ENCODE measurements at regions not wholly inside any gene's neighbourhood (a gene's known extent, or its start where the extent isn't known, plus 50 kb on each side); places are given as distances from the start of the nearest gene placed in this dataset.
A peak's percentile ranks its signal among the peaks of the same experiment; 100 is the strongest.

DNA sequence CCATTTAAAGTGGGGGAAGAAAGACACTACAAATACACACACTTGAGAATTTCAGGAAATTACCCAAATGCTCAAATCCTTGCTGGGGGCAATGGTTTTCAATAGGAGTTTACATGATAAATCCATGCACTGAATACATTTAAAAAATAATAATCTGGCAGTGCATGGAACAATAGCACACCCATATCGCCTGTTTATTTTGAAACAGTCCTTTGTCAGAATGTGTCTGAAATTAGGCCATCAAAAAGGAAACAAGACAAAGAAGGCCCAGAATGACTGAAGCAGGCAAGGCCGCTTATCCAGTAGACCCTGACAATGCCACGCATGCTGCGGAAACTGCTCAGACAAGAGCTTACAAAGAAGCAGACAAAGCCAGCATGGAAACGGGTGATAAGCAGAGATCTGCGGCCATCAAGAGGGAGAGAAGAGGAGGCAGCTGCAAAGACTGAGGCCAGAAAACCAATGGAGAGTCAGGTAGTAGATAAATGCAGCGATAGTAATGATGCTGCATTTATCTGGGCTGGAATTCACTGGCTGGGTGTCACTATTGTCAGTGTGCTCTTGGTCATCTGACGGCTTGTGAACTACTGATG, 211.9 kb upstream of the CNR1 start:
- Mint-ChIP-seq H3K36me3 (ENCODE audit: low read depth) (no peaks in the 10 kb centered on the region), H3K9me3 (no peaks in the 10 kb centered on the region), H3K4me1 (peaks cover 37% of the 10 kb centered on the region), H3K27me3 (ENCODE audit: insufficient read depth) (no peaks in the 10 kb centered on the region), H3K4me3 (no peak overlapping the region), H3K27ac (no peak overlapping the region)
- Histone ChIP-seq H3K27ac (ENCODE audit: low read depth, low read length) (peak overlapping the region; percentile 45), H3K4me1 (ENCODE audit: control insufficient read depth, insufficient read depth, low read length) (peaks cover 19% of the 10 kb centered on the region), H3K27me3 (ENCODE audit: control insufficient read depth, insufficient read depth, low read length, poor library complexity, severe bottlenecking) (no peaks in the 10 kb centered on the region), H3K4me3 (ENCODE audit: low read length) (no peak overlapping the region), H3K9me3 (ENCODE audit: control insufficient read depth, low read length) (no peaks in the 10 kb centered on the region), H3K9ac (ENCODE audit: extremely low read depth, low read length, poor library complexity, severe bottlenecking) (no peak overlapping the region), H3K36me3 (ENCODE audit: control insufficient read depth, insufficient read depth, low read length) (no peaks in the 10 kb centered on the region)
- no peak for DNase-seq
- TF ChIP-seq CTCF (conservative IDR thresholded peaks at IDR 0.05), result no peak
- 88 to 93% methylated on average over 8 of the region's 8 CpGs for WGBS, 2 experiments (ENCODE audit: insufficient coverage in 1 of 2, insufficient read length in 1 of 2)

DNA sequence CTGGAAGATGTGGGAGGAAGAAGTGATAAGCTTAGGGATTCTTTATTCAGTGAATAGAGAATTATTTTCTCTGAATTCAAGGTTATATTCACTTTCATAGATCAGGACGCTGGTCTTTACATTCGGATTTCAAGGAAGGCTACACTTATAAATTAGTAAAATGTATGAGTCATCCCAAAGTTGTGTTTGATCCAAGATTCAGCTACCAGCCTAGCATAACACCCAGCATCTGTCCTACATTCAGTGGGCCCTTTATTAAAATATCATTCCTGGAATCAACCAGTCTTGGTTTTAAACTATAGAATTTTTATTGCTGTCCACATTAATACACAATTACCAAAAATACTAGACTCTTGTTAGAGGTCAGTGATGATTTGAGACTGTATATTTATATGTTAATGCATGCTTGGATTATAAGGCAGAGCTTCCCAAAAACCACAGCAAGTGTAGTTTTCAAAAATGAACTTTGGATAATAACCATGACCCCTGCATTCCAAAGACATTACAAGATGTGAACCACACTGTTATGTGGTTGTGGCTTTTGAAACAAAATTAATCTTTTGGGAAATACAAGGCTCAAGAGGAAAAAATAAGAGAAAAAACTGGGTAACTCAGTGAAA, 210.7 kb upstream of the CNR1 start:
- Mint-ChIP-seq H3K36me3 (ENCODE audit: low read depth) (no peaks in the 10 kb centered on the region), H3K27ac (no peak overlapping the region), H3K4me1 (peaks cover 32% of the 10 kb centered on the region), H3K4me3 (no peak overlapping the region), H3K9me3 (no peaks in the 10 kb centered on the region), H3K27me3 (ENCODE audit: insufficient read depth) (no peaks in the 10 kb centered on the region)
- Histone ChIP-seq H3K27me3 (ENCODE audit: control insufficient read depth, insufficient read depth, low read length, poor library complexity, severe bottlenecking) (no peaks in the 10 kb centered on the region), H3K36me3 (ENCODE audit: control insufficient read depth, insufficient read depth, low read length) (no peaks in the 10 kb centered on the region), H3K4me3 (ENCODE audit: low read length) (no peak overlapping the region), H3K9ac (ENCODE audit: extremely low read depth, low read length, poor library complexity, severe bottlenecking) (no peak overlapping the region), H3K27ac (ENCODE audit: low read depth, low read length) (no peak overlapping the region), H3K9me3 (ENCODE audit: control insufficient read depth, low read length) (no peaks in the 10 kb centered on the region), H3K4me1 (ENCODE audit: control insufficient read depth, insufficient read depth, low read length) (peaks cover 19% of the 10 kb centered on the region)
- DNase-seq, result no peak
- 69% methylated on average over 2 of the region's 2 CpGs; no CpG with 5 or more reads in 1 of the 2 experiments for WGBS, 2 experiments (ENCODE audit: insufficient coverage in 1 of 2, insufficient read length in 1 of 2)
- TF ChIP-seq CTCF (conservative IDR thresholded peaks at IDR 0.05), result no peak

DNA sequence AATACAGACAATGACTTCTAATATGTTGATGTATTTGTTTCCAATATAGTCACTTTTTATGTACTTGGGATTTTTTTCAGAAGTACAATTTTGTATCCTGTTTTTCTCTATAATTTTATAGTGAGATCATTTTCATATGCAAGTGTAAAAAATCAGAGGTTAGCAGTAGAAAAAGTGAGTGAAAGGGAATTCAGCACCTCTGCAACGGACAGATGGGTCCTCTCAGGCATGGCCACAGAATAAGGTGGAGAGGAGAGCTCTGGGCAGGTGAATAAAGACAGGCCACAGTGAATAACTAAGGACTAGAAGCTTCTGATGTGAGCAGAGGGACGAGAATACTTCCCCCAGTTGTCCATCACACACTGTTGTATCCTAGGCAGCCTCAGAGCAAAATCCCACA, 210.1 kb upstream of the CNR1 start:
- Mint-ChIP-seq H3K27ac (no peak overlapping the region), H3K36me3 (ENCODE audit: low read depth) (no peaks in the 10 kb centered on the region), H3K4me3 (no peak overlapping the region), H3K9me3 (no peaks in the 10 kb centered on the region), H3K4me1 (peaks cover 36% of the 10 kb centered on the region), H3K27me3 (ENCODE audit: insufficient read depth) (no peaks in the 10 kb centered on the region)
- H3K4me3 ChIP-seq (ENCODE audit: low read length), result no peak overlapping the region
- TF ChIP-seq CTCF (conservative IDR thresholded peaks at IDR 0.05), result no peak
- no peaks in the 10 kb centered on the region for H3K36me3 ChIP-seq (ENCODE audit: control insufficient read depth, insufficient read depth, low read length)
- H3K27me3 ChIP-seq (ENCODE audit: control insufficient read depth, insufficient read depth, low read length, poor library complexity, severe bottlenecking), result no peaks in the 10 kb centered on the region
- H3K4me1 ChIP-seq (ENCODE audit: control insufficient read depth, insufficient read depth, low read length), result peaks cover 17% of the 10 kb centered on the region
- H3K9ac ChIP-seq (ENCODE audit: extremely low read depth, low read length, poor library complexity, severe bottlenecking), result no peak overlapping the region
- 82 to 92% methylated on average over 1 to 2 of the region's 2 CpGs for WGBS, 2 experiments (ENCODE audit: insufficient coverage in 1 of 2, insufficient read length in 1 of 2)
- no peak overlapping the region for H3K27ac ChIP-seq (ENCODE audit: low read depth, low read length)
- H3K9me3 ChIP-seq (ENCODE audit: control insufficient read depth, low read length), result no peaks in the 10 kb centered on the region
- DNase-seq, result no peak

Data from endodermal cell (in vitro differentiated cells).